Stomach (tissue), 4 donors: ENCODE measurements at regions not wholly inside any gene's neighbourhood (a gene's known extent, or its start where the extent isn't known, plus 50 kb on each side); places are given as distances from the start of the nearest gene placed in this dataset.

Source experiments
- EP300 ChIP-seq: sonication (generic); formaldehyde crosslinking; IDR thresholded peaks from one replicate; pipeline ENCODE4 v1.6.1; 2017; ENCODE audit warnings: antibody characterized with exemption
- POLR2A ChIP-seq, 4 donors: fragments of 450-650 bp; IDR thresholded peaks; one replicate each; pipeline ENCODE4 v1.6.1; 2016; ENCODE audit warnings: antibody characterized with exemption in 4 of 4, control low read depth in 2 of 4, mild to moderate bottlenecking in 1 of 4, moderate library complexity in 1 of 4
- POLR2AphosphoS5 ChIP-seq, 3 donors: sonication (generic); formaldehyde crosslinking; IDR thresholded peaks; one replicate each; pipeline ENCODE4 v1.6.1; 2016; ENCODE audit warnings: antibody characterized with exemption in 3 of 3
- TF ChIP-seq, protein P1 (sequence below), 7 experiments: fragments of 450-650 bp in 4 of 7; fragments of 200-600 bp in 3 of 7; sonication (generic) in 3 of 7; IDR thresholded peaks; one replicate each; pipeline ENCODE4 v1.5.1; 2016 to 2019; ENCODE audit warnings: antibody characterized with exemption in 7 of 7, control low read depth in 2 of 7, mild to moderate bottlenecking in 1 of 7

DNA sequence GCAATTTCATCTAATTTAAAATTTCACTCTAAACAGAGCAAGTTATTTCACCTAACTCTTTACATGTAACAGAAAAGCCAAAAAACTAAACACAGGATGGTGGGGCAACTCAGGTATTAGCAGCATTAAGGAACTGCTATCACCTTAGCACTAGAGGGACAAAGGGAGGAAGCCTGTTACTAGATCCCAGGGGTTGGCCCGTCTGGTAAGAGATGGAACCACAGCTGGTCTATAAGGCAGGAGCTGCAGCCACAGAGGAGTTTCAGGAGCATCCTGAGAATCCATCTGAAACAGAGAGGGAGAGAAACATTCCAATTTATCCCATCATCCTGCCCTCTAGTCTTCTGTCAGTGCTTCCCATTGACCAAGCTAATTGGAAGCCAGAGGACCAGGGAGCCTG is 300.3 kb downstream of the MRPS30 start:
- TF ChIP-seq POLR2A (IDR thresholded peaks at IDR 0.05) (no peak), EP300 (no peak), POLR2AphosphoS5 (IDR thresholded peaks at IDR 0.05) (no peak)
- TF ChIP-seq, protein P1, sequence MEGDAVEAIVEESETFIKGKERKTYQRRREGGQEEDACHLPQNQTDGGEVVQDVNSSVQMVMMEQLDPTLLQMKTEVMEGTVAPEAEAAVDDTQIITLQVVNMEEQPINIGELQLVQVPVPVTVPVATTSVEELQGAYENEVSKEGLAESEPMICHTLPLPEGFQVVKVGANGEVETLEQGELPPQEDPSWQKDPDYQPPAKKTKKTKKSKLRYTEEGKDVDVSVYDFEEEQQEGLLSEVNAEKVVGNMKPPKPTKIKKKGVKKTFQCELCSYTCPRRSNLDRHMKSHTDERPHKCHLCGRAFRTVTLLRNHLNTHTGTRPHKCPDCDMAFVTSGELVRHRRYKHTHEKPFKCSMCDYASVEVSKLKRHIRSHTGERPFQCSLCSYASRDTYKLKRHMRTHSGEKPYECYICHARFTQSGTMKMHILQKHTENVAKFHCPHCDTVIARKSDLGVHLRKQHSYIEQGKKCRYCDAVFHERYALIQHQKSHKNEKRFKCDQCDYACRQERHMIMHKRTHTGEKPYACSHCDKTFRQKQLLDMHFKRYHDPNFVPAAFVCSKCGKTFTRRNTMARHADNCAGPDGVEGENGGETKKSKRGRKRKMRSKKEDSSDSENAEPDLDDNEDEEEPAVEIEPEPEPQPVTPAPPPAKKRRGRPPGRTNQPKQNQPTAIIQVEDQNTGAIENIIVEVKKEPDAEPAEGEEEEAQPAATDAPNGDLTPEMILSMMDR (IDR thresholded peaks at IDR 0.05): no peak
